Tibial nerve (tissue), 4 donors: ENCODE measurements at regions not wholly inside any gene's neighbourhood (a gene's known extent, or its start where the extent isn't known, plus 50 kb on each side); places are given as distances from the start of the nearest gene placed in this dataset.

ENCODE experiments used
- DNase-seq, 2 donors: peaks; one replicate each; pipeline ENCODE4 v3.0.0-alpha.2; 2019; ENCODE audit warnings: low spot score in 2 of 2
- H3K27ac ChIP-seq, 4 donors: fragments of 200-600 bp; sonication (generic) in 3 of 4; one replicate each; pipeline ENCODE4 v1.5.1; 2017 to 2019; ENCODE audit warnings: mild to moderate bottlenecking in 1 of 4
- H3K27me3 ChIP-seq, 2 donors: fragments of 200-600 bp; sonication (generic) in 1 of 2; one replicate each; pipeline versions ENCODE4 v1.5.1 to v1.6.0; 2017 to 2019
- H3K36me3 ChIP-seq, 3 donors: fragments of 200-600 bp; sonication (generic); one replicate each; pipeline ENCODE4 v1.5.1; 2018 to 2019
- H3K4me1 ChIP-seq, 4 donors: fragments of 200-600 bp; sonication (generic) in 3 of 4; one replicate each; pipeline ENCODE4 v1.5.1; 2017 to 2019
- H3K4me3 ChIP-seq, 4 donors: fragments of 200-600 bp; sonication (generic) in 3 of 4; one replicate each; pipeline ENCODE4 v1.5.1; 2017 to 2019; ENCODE audit warnings: mild to moderate bottlenecking in 1 of 4, moderate library complexity in 1 of 4
- H3K9me3 ChIP-seq, 4 donors: fragments of 200-600 bp; sonication (generic) in 3 of 4; one replicate each; pipeline ENCODE4 v1.5.1; 2017 to 2019
- EP300 ChIP-seq, 2 donors: sonication (generic); formaldehyde crosslinking; IDR thresholded peaks; one replicate each; pipeline ENCODE4 v1.6.1; 2017; ENCODE audit warnings: antibody characterized with exemption in 2 of 2, mild to moderate bottlenecking in 1 of 2
- POLR2A ChIP-seq, 2 donors: fragments of 450-650 bp; IDR thresholded peaks; one replicate each; pipeline ENCODE4 v1.6.1; 2017; ENCODE audit warnings: antibody characterized with exemption in 2 of 2, mild to moderate bottlenecking in 2 of 2, moderate library complexity in 2 of 2
- WGBS, 2 donors: methylation state at CpG; one replicate each; pipeline ENCODE4 v1.1.5; 2018; 5-methylcytosine and 5-hydroxymethylcytosine counted together
- TF ChIP-seq, protein P1 (sequence below), 5 experiments: fragments of 200-600 bp in 3 of 5; fragments of 450-650 bp in 2 of 5; sonication (generic) in 3 of 5; IDR thresholded peaks; one replicate each; pipeline ENCODE4 v1.5.1; 2016 to 2019; ENCODE audit warnings: antibody characterized with exemption in 5 of 5, mild to moderate bottlenecking in 3 of 5, moderate library complexity in 2 of 5

DNA sequence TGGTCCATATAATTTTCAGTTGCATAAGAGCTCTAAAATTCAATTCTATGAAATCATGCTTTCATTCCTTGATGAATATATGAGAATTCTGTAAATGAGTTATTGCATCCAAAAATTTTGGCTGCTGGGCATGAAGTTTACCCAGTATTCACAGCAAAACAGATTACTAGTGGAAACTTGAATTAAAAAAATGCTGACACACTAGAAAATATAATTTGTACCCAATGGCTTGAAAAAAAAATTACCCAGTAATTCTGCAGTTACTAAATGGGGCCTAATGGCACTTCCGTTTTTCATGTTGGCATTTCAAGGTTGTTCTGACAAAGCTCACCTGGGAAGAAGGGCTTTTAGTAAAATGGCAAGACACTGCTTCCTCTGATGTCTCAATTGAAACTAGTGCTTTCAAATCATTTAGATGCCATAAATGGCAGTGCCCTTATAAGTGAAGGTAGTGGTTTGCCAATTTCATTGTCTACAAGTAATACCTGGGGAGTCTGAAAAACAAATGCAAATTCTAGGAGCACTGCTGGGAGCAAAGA is 343.6 kb downstream of the TDRD15 start:
- no peaks in the 10 kb centered on the region for H3K36me3 ChIP-seq
- no peaks in the 10 kb centered on the region for H3K27me3 ChIP-seq
- no peaks in the 10 kb centered on the region for H3K9me3 ChIP-seq
- H3K4me1 ChIP-seq: peaks cover 0 to 6% (median 0%) of the 10 kb centered on the region in 4 donors
- no peak overlapping the region for H3K27ac ChIP-seq
- TF ChIP-seq, protein P1, sequence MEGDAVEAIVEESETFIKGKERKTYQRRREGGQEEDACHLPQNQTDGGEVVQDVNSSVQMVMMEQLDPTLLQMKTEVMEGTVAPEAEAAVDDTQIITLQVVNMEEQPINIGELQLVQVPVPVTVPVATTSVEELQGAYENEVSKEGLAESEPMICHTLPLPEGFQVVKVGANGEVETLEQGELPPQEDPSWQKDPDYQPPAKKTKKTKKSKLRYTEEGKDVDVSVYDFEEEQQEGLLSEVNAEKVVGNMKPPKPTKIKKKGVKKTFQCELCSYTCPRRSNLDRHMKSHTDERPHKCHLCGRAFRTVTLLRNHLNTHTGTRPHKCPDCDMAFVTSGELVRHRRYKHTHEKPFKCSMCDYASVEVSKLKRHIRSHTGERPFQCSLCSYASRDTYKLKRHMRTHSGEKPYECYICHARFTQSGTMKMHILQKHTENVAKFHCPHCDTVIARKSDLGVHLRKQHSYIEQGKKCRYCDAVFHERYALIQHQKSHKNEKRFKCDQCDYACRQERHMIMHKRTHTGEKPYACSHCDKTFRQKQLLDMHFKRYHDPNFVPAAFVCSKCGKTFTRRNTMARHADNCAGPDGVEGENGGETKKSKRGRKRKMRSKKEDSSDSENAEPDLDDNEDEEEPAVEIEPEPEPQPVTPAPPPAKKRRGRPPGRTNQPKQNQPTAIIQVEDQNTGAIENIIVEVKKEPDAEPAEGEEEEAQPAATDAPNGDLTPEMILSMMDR (IDR thresholded peaks at IDR 0.05): no peak
- TF ChIP-seq EP300 (IDR thresholded peaks at IDR 0.05) (no peak), POLR2A (IDR thresholded peaks at IDR 0.05) (no peak)
- 75 to 80% methylated on average over 1 of the region's 1 CpG for WGBS, 2 donors
- no peak for DNase-seq
- no peak overlapping the region for H3K4me3 ChIP-seq

DNA sequence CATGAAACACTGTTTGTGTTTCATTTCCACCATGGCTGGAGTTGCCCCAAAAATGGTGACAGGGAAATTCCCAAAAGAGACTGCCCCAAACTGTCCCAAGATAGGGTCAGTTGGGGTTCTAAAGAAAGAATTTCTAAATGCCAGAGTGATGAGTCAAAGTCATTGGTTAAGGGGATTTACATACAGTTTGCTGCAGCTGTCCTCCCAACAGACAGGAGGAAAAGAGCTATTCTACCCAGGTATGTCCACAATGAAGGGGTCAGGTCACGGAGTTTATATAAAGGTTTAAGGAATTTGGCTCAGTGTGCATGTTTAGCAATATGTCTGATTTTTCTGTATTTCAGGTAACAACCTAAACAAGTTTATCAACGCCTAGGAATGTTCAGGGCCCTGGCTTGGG is 344.1 kb downstream of the TDRD15 start:
- H3K4me1 ChIP-seq: peaks cover 0 to 6% (median 0%) of the 10 kb centered on the region in 4 donors
- TF ChIP-seq EP300 (IDR thresholded peaks at IDR 0.05): no peak
- TF ChIP-seq POLR2A (IDR thresholded peaks at IDR 0.05): no peak
- TF ChIP-seq, protein P1 (IDR thresholded peaks at IDR 0.05): no peak
- no peaks in the 10 kb centered on the region for H3K27me3 ChIP-seq
- 80 to 96% methylated on average over 2 of the region's 2 CpGs for WGBS, 2 donors
- no peaks in the 10 kb centered on the region for H3K36me3 ChIP-seq
- H3K4me3 ChIP-seq: no peak overlapping the region
- H3K27ac ChIP-seq: no peak overlapping the region
- no peak for DNase-seq
- H3K9me3 ChIP-seq: no peaks in the 10 kb centered on the region

DNA sequence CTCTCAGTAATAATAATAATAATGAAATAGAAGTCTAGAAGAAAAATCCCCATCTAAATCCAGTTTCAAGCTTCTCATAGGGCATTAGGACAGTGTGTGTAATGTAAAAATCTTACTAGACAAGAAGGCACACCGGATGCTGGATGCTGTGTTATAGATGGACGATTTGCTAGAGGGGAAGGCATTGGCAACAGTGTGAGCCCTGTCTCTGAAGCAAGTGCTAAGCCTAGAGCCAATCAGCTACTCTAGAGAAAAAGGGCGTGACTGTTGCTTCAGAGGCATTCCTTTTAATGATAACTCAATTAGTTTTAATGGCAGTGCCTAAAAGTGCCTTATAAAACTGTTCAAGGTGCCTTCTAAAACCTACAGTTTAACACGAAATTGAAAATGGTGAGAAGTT is 344.9 kb downstream of the TDRD15 start:
- TF ChIP-seq, protein P1 (IDR thresholded peaks at IDR 0.05): no peak
- TF ChIP-seq EP300 (IDR thresholded peaks at IDR 0.05) (no peak), POLR2A (IDR thresholded peaks at IDR 0.05) (no peak)
- Histone ChIP-seq H3K27ac (no peak overlapping the region), H3K9me3 (no peaks in the 10 kb centered on the region), H3K36me3 (no peaks in the 10 kb centered on the region), H3K4me1 (peaks cover 0 to 6% (median 0%) of the 10 kb centered on the region in 4 donors), H3K27me3 (no peaks in the 10 kb centered on the region), H3K4me3 (no peak overlapping the region)
- WGBS, 2 donors: 65 to 71% methylated on average over 4 of the region's 4 CpGs
- no peak for DNase-seq

GRCh38 chr2:21469158-21469557 is 345.4 kb downstream of the TDRD15 start:
- H3K27me3 ChIP-seq: no peaks in the 10 kb centered on the region
- 83 to 89% methylated on average over 2 of the region's 2 CpGs for WGBS, 2 donors
- H3K4me1 ChIP-seq: peaks cover 0 to 6% (median 0%) of the 10 kb centered on the region in 4 donors
- no peak overlapping the region for H3K27ac ChIP-seq
- no peak for DNase-seq
- no peaks in the 10 kb centered on the region for H3K36me3 ChIP-seq
- TF ChIP-seq, protein P1 (IDR thresholded peaks at IDR 0.05): no peak
- TF ChIP-seq EP300 (IDR thresholded peaks at IDR 0.05) (no peak), POLR2A (IDR thresholded peaks at IDR 0.05) (no peak)
- H3K9me3 ChIP-seq: no peaks in the 10 kb centered on the region
- no peak overlapping the region for H3K4me3 ChIP-seq

DNA sequence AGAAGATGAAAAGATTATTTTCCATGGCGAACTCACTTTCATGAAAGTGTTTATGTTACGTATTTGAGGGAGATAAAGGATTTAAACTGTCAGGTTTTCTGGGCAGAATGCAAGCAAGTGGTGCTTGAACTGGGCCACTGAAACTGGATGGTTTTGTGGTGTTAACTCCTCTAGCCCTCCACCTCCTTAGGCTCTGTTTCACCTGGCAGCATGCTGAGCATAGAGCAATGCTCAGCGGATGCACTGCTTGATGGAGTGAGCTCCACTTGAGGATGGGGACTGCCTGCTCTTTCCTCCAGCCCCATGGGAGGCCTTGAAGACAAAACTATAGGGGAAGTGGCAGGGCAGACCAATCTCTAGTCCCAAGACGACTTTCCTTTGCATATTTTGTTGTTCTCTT is 345.8 kb downstream of the TDRD15 start:
- H3K36me3 ChIP-seq: no peaks in the 10 kb centered on the region
- no peaks in the 10 kb centered on the region for H3K9me3 ChIP-seq
- TF ChIP-seq POLR2A (IDR thresholded peaks at IDR 0.05) (no peak), EP300 (IDR thresholded peaks at IDR 0.05) (no peak)
- TF ChIP-seq, protein P1 (IDR thresholded peaks at IDR 0.05): no peak
- DNase-seq: no peak
- H3K27me3 ChIP-seq: no peaks in the 10 kb centered on the region
- H3K4me1 ChIP-seq: peaks cover 0 to 6% (median 0%) of the 10 kb centered on the region in 4 donors
- 81 to 89% methylated on average over 4 of the region's 4 CpGs for WGBS, 2 donors
- H3K27ac ChIP-seq: no peak overlapping the region
- H3K4me3 ChIP-seq: no peak overlapping the region
